BLaER1 treated with 17β-estradiol and CSF1 and Interleukin-3, amounts not matched to agents 10 nM and 100 nM (cell line): ENCODE measurements at regions not wholly inside any gene's neighbourhood (a gene's known extent, or its start where the extent isn't known, plus 50 kb on each side); places are given as distances from the start of the nearest gene placed in this dataset.

Experiments used
- H3K27ac ChIP-seq, 11 experiments: shearing (Covaris generic); formaldehyde crosslinking; 2 replicates each; pipeline ENCODE4 v1.8.1; 2022
- H3K27me3 ChIP-seq, 11 experiments: shearing (Covaris generic); formaldehyde crosslinking; 2 replicates each; pipeline ENCODE4 v1.8.1; 2022
- H3K36me3 ChIP-seq, 11 experiments: shearing (Covaris generic); formaldehyde crosslinking; 2 replicates each; pipeline ENCODE4 v1.8.1; 2022
- H3K4me1 ChIP-seq, 10 experiments: shearing (Covaris generic); formaldehyde crosslinking; 2 replicates each; pipeline ENCODE4 v1.8.1; 2022
- H3K4me2 ChIP-seq, 11 experiments: shearing (Covaris generic); formaldehyde crosslinking; 2 replicates each; pipeline ENCODE4 v1.8.1; 2022
- H3K4me3 ChIP-seq, 10 experiments: shearing (Covaris generic); formaldehyde crosslinking; 2 replicates each; pipeline ENCODE4 v1.8.1; 2022
- H3K9ac ChIP-seq, 11 experiments: shearing (Covaris generic); formaldehyde crosslinking; 2 replicates each; pipeline ENCODE4 v1.8.1; 2022
- H3K9me3 ChIP-seq, 11 experiments: shearing (Covaris generic); formaldehyde crosslinking; replicated peaks in 1 of 11; 2 replicates each; pipeline ENCODE4 v1.8.1; 2022
- H4K20me1 ChIP-seq, 11 experiments: shearing (Covaris generic); formaldehyde crosslinking; 2 replicates each; pipeline ENCODE4 v1.8.1; 2022
- Cebpa-rat ChIP-seq, 11 experiments: shearing (Covaris generic); IDR thresholded peaks; 2 replicates each; pipeline ENCODE4 v1.8.1; 2022

- TF ChIP-seq Cebpa-rat (IDR thresholded peaks at IDR 0.05) = no peak
- Histone ChIP-seq H3K9ac (no peak overlapping the region), H3K27ac (peak overlapping the region in 2 of 11 experiments; percentile 12 to 26; a peak in 1 of 22 replicates)
These were observed 193.3 kb downstream of the PHETA1 start for GRCh38 chr12:111175396-111176094.

GRCh38 chr12:111174961-111175345, 193.9 kb downstream of the PHETA1 start:
- H4K20me1 ChIP-seq = no peaks in the 10 kb centered on the region
- H3K4me3 ChIP-seq = no peak overlapping the region
- H3K27ac ChIP-seq = peak overlapping the region in 4 of 11 experiments; percentile 1 to 39 (median 19); a peak in 3 of 22 replicates
- H3K9ac ChIP-seq = no peak overlapping the region
- TF ChIP-seq Cebpa-rat (IDR thresholded peaks at IDR 0.05) = no peak
- peaks cover 34 to 78% (median 51%) of the 10 kb centered on the region in 10 experiments for H3K4me1 ChIP-seq
- H3K36me3 ChIP-seq = no peaks in the 10 kb centered on the region
- H3K27me3 ChIP-seq = no peaks in the 10 kb centered on the region
- no peaks in the 10 kb centered on the region for H3K9me3 ChIP-seq
- peak overlapping the region; percentile 52 to 78 (median 67) for H3K4me2 ChIP-seq

More at GRCh38 chr12:111175396-111176094, 193.3 kb downstream of the PHETA1 start:
- H3K9me3 ChIP-seq = no peaks in the 10 kb centered on the region
- no peak overlapping the region for H3K4me3 ChIP-seq
- no peaks in the 10 kb centered on the region for H3K36me3 ChIP-seq
- peaks cover under 1 to 6% (median 4%) of the 10 kb centered on the region in 11 experiments; a peak in 11 of 22 replicates for H3K27me3 ChIP-seq
- H3K4me2 ChIP-seq = peak overlapping the region; percentile 52 to 78 (median 67); a peak in 19 of 22 replicates
- H3K4me1 ChIP-seq = peaks cover 30 to 76% (median 46%) of the 10 kb centered on the region in 10 experiments
- H4K20me1 ChIP-seq = no peaks in the 10 kb centered on the region

GRCh38 chr12:111174251-111174960, 194.5 kb downstream of the PHETA1 start:
- H3K27ac ChIP-seq = peak overlapping the region in 5 of 11 experiments; percentile 1 to 39 (median 23); a peak in 5 of 22 replicates
- no peak overlapping the region for H3K4me3 ChIP-seq
- H3K4me2 ChIP-seq = peak overlapping the region; percentile 52 to 78 (median 67)
- H3K9me3 ChIP-seq = no peaks in the 10 kb centered on the region
- no peaks in the 10 kb centered on the region for H3K27me3 ChIP-seq
- H3K9ac ChIP-seq = no peak overlapping the region
- no peaks in the 10 kb centered on the region for H4K20me1 ChIP-seq
- H3K36me3 ChIP-seq = no peaks in the 10 kb centered on the region
- no peak for TF ChIP-seq Cebpa-rat (IDR thresholded peaks at IDR 0.05)
- H3K4me1 ChIP-seq = peaks cover 34 to 83% (median 55%) of the 10 kb centered on the region in 10 experiments

GRCh38 chr12:111173836-111174235, 195.1 kb downstream of the PHETA1 start:
- peak overlapping the region; percentile 52 to 78 (median 67); a peak in 18 of 22 replicates for H3K4me2 ChIP-seq
- no peak overlapping the region for H3K9ac ChIP-seq
- H3K4me1 ChIP-seq = peaks cover 34 to 89% (median 57%) of the 10 kb centered on the region in 10 experiments
- no peak overlapping the region for H3K4me3 ChIP-seq
- H4K20me1 ChIP-seq = no peaks in the 10 kb centered on the region
- H3K36me3 ChIP-seq = no peaks in the 10 kb centered on the region
- no peaks in the 10 kb centered on the region for H3K27me3 ChIP-seq
- H3K9me3 ChIP-seq = no peaks in the 10 kb centered on the region
- no peak for TF ChIP-seq Cebpa-rat (IDR thresholded peaks at IDR 0.05)
- H3K27ac ChIP-seq = peak overlapping the region in 2 of 11 experiments; percentile 19 to 23; a peak in 3 of 22 replicates

GRCh38 chr12:111173391-111173790, 195.5 kb downstream of the PHETA1 start:
- no peak for TF ChIP-seq Cebpa-rat (IDR thresholded peaks at IDR 0.05)
- Histone ChIP-seq H3K9me3 (no peaks in the 10 kb centered on the region), H3K4me2 (peak overlapping the region in 5 of 11 experiments; percentile 67 to 78 (median 75); a peak in 8 of 22 replicates), H3K36me3 (no peaks in the 10 kb centered on the region), H4K20me1 (no peaks in the 10 kb centered on the region), H3K9ac (no peak overlapping the region), H3K27ac (no peak overlapping the region), H3K4me3 (no peak overlapping the region), H3K4me1 (peaks cover 34 to 89% (median 57%) of the 10 kb centered on the region in 10 experiments), H3K27me3 (no peaks in the 10 kb centered on the region)

- TF ChIP-seq Cebpa-rat (IDR thresholded peaks at IDR 0.05) = no peak
- H3K4me3 ChIP-seq = no peak overlapping the region
- no peak overlapping the region for H3K27ac ChIP-seq
- no peak overlapping the region for H3K9ac ChIP-seq
- H3K4me2 ChIP-seq = peak overlapping the region in 4 of 11 experiments; percentile 67 to 78 (median 71); a peak in 2 of 22 replicates
- no peaks in the 10 kb centered on the region for H3K36me3 ChIP-seq
- no peaks in the 10 kb centered on the region for H3K9me3 ChIP-seq
- no peaks in the 10 kb centered on the region for H4K20me1 ChIP-seq
- H3K4me1 ChIP-seq = peaks cover 34 to 83% (median 55%) of the 10 kb centered on the region in 10 experiments
- H3K27me3 ChIP-seq = no peaks in the 10 kb centered on the region
These were observed 196.1 kb downstream of the PHETA1 start for GRCh38 chr12:111172786-111173185.

GRCh38 chr12:111171832-111172231, 197.1 kb downstream of the PHETA1 start:
- Histone ChIP-seq H3K9me3 (no peaks in the 10 kb centered on the region), H3K36me3 (no peaks in the 10 kb centered on the region), H3K27me3 (no peaks in the 10 kb centered on the region), H4K20me1 (no peaks in the 10 kb centered on the region), H3K4me3 (no peak overlapping the region), H3K4me2 (peak overlapping the region in 5 of 11 experiments; percentile 74 to 93 (median 88); a peak in 5 of 22 replicates), H3K9ac (no peak overlapping the region), H3K4me1 (peaks cover 34 to 79% (median 55%) of the 10 kb centered on the region in 10 experiments), H3K27ac (no peak overlapping the region)
- TF ChIP-seq Cebpa-rat (IDR thresholded peaks at IDR 0.05) = no peak

- H3K36me3 ChIP-seq = no peaks in the 10 kb centered on the region
- H3K9ac ChIP-seq = no peak overlapping the region
- peak overlapping the region in 9 of 11 experiments; percentile 64 to 93 (median 74); a peak in 16 of 22 replicates for H3K4me2 ChIP-seq
- no peaks in the 10 kb centered on the region for H3K27me3 ChIP-seq
- H3K27ac ChIP-seq = peak overlapping the region in 1 of 11 experiments; percentile 43; a peak in 2 of 22 replicates
- no peak for TF ChIP-seq Cebpa-rat (IDR thresholded peaks at IDR 0.05)
- no peak overlapping the region for H3K4me3 ChIP-seq
- peaks cover 34 to 74% (median 53%) of the 10 kb centered on the region in 10 experiments for H3K4me1 ChIP-seq
- no peaks in the 10 kb centered on the region for H3K9me3 ChIP-seq
- no peaks in the 10 kb centered on the region for H4K20me1 ChIP-seq
These were observed 197.6 kb downstream of the PHETA1 start for GRCh38 chr12:111171345-111171744.

GRCh38 chr12:111170543-111170942, 198.4 kb downstream of the PHETA1 start:
- no peak overlapping the region for H3K4me3 ChIP-seq
- peaks cover 29 to 66% (median 45%) of the 10 kb centered on the region in 10 experiments for H3K4me1 ChIP-seq
- H3K27me3 ChIP-seq = no peaks in the 10 kb centered on the region
- TF ChIP-seq Cebpa-rat (IDR thresholded peaks at IDR 0.05) = 0 out of 22 replicates have a peak, but pooled peaks of 1 of the 11 experiments have one; percentile 15
- H4K20me1 ChIP-seq = no peaks in the 10 kb centered on the region
- H3K4me2 ChIP-seq = peak overlapping the region; percentile 56 to 93 (median 74)
- H3K36me3 ChIP-seq = no peaks in the 10 kb centered on the region
- no peak overlapping the region; a peak in 1 of 22 replicates for H3K9ac ChIP-seq
- H3K9me3 ChIP-seq = no peaks in the 10 kb centered on the region
- H3K27ac ChIP-seq = peak overlapping the region in 5 of 11 experiments; percentile 23 to 63 (median 43); a peak in 9 of 22 replicates
